PC-3 (cell line): ENCODE measurements at regions not wholly inside any gene's neighbourhood (a gene's known extent, or its start where the extent isn't known, plus 50 kb on each side); places are given as distances from the start of the nearest gene placed in this dataset.

Experiments
- ATAC-seq: fragments of 200-7000 bp; cut with Tn5 transposase; 2 replicates; pipeline ENCODE4 v1.9.1; 2020; ENCODE audit warnings: mild to moderate bottlenecking, moderate library complexity
- BruUV-seq: library from RNA; stranded (reverse); fragments of 400-500 nt; replicated peaks from 2 replicates; lab custom pipeline; 2021; lab: Mats Ljungman, UMichigan
- CTCF ChIA-PET: fragments of 300-600 bp; sonication (Branson Sonifier 250); formaldehyde crosslinking; loops from one replicate; lab custom pipeline; 2022; ENCODE audit warnings: antibody characterized with exemption; lab: Charles Lee
- POLR2A ChIA-PET: fragments of 300-600 bp; sonication (Branson Sonifier 250); formaldehyde crosslinking; loops from one replicate; lab custom pipeline; 2022; ENCODE audit warnings: antibody characterized with exemption; ENCODE audit not compliant: unreplicated experiment; lab: Charles Lee
- DNase-seq: peaks from one replicate; pipeline ENCODE4 v3.0.0-alpha.2; 2015
- H2AFZ ChIP-seq: fragments of 300-600 bp; sonication (generic); 2 replicates; pipeline ENCODE4 v1.6.0; 2016; ENCODE audit warnings: antibody characterized with exemption, low read length
- H3F3A ChIP-seq: fragments of 300-600 bp; sonication (generic); one replicate; pipeline ENCODE4 v1.6.0; 2017; ENCODE audit warnings: antibody characterized with exemption, low read length, control low read depth, mild to moderate bottlenecking; ENCODE audit not compliant: unreplicated experiment
- H3K27ac ChIP-seq: fragments of 300-600 bp; sonication (generic); 2 replicates; pipeline ENCODE4 v1.5.1; 2016; ENCODE audit warnings: mild to moderate bottlenecking, low read length
- H3K27me3 ChIP-seq: fragments of 300-600 bp; sonication (generic); 2 replicates; pipeline ENCODE4 v1.6.1; 2016; ENCODE audit warnings: low read length, mixed read lengths
- H3K36me3 ChIP-seq: fragments of 300-600 bp; sonication (generic); 2 replicates; pipeline ENCODE4 v1.6.1; 2016; ENCODE audit warnings: low read depth, mixed run types, low read length, mixed read lengths
- H3K4me1 ChIP-seq: fragments of 300-600 bp; sonication (generic); 2 replicates; pipeline ENCODE4 v1.5.1; 2016; ENCODE audit warnings: low read length; ENCODE audit not compliant: insufficient read depth
- H3K4me2 ChIP-seq: fragments of 300-600 bp; sonication (generic); 2 replicates; pipeline ENCODE4 v1.6.0; 2016; ENCODE audit warnings: low read length
- H3K4me3 ChIP-seq: fragments of 300-600 bp; sonication (generic); 2 replicates; pipeline ENCODE4 v1.5.1; 2016; ENCODE audit warnings: mild to moderate bottlenecking, low read length, mixed read lengths
- H3K79me2 ChIP-seq: fragments of 300-600 bp; sonication (generic); 2 replicates; pipeline ENCODE4 v1.6.1; 2017; ENCODE audit warnings: low read length, mixed read lengths
- H3K9ac ChIP-seq: fragments of 300-600 bp; sonication (generic); 2 replicates; pipeline ENCODE4 v1.6.0; 2016; ENCODE audit warnings: mild to moderate bottlenecking, low read length
- H3K9me2 ChIP-seq: fragments of 300-600 bp; sonication (generic); replicated peaks from 2 replicates; pipeline ENCODE4 v1.6.1; 2016; ENCODE audit warnings: mixed run types, low read length, mixed read lengths
- H3K9me3 ChIP-seq: fragments of 300-600 bp; sonication (generic); 2 replicates; pipeline ENCODE4 v1.6.1; 2016; ENCODE audit warnings: low read length, mixed read lengths
- H4K20me1 ChIP-seq: fragments of 300-600 bp; sonication (generic); 2 replicates; pipeline ENCODE4 v1.6.1; 2016; ENCODE audit warnings: low read length, mixed read lengths
- CTCF ChIP-seq: fragments of 300-600 bp; sonication (generic); conservative IDR thresholded peaks from 2 replicates; pipeline ENCODE4 v1.5.1; 2017; ENCODE audit warnings: antibody characterized with exemption, low read depth, mild to moderate bottlenecking, low read length
- EZH2 ChIP-seq: fragments of 300-600 bp; sonication (generic); IDR thresholded peaks from one replicate; pipeline ENCODE4 v1.6.1; 2017; ENCODE audit warnings: antibody characterized with exemption, mild to moderate bottlenecking, low read length; ENCODE audit not compliant: unreplicated experiment
- EZH2phosphoT487 ChIP-seq: fragments of 300-600 bp; sonication (generic); IDR thresholded peaks from 2 replicates; pipeline ENCODE4 v1.6.1; 2018; ENCODE audit warnings: mild to moderate bottlenecking, antibody characterized with exemption, low read length, borderline replicate concordance
- intact Hi-C: fragments of 100-400 bp; cut with micrococcal nuclease; formaldehyde crosslinking; loops from 2 replicates; pipeline ENCODE4 v1.9.0; 2023

GRCh38 chr18:56389190-56389589, 249.2 kb downstream of the TXNL1 start:
- Histone ChIP-seq H3K79me2 (no peaks in the 10 kb centered on the region), H3K9ac (no peak overlapping the region), H2AFZ (no peak overlapping the region), H3K4me3 (no peak overlapping the region), H3K4me1 (no peaks in the 10 kb centered on the region), H3K36me3 (no peaks in the 10 kb centered on the region), H3K9me2 (no peaks in the 10 kb centered on the region), H3K9me3 (no peaks in the 10 kb centered on the region), H3K27ac (no peak overlapping the region), H3K4me2 (no peak overlapping the region), H4K20me1 (no peaks in the 10 kb centered on the region), H3F3A (no peaks in the 10 kb centered on the region), H3K27me3 (no peaks in the 10 kb centered on the region)
- ChIA-PET CTCF (no interaction called here), POLR2A (no interaction called here)
- ATAC-seq (no peak), DNase-seq (no peak)
- BruUV-seq: no TSS peak
- intact Hi-C loops: no loop called here
- no peak for TF ChIP-seq CTCF
- no peak for TF ChIP-seq EZH2phosphoT487
- TF ChIP-seq EZH2: no peak

- Histone ChIP-seq H3K27me3 (no peaks in the 10 kb centered on the region), H3F3A (no peaks in the 10 kb centered on the region), H3K9me2 (no peaks in the 10 kb centered on the region), H3K36me3 (no peaks in the 10 kb centered on the region), H3K9me3 (no peaks in the 10 kb centered on the region), H3K4me3 (no peak overlapping the region), H4K20me1 (no peaks in the 10 kb centered on the region), H3K9ac (no peak overlapping the region), H3K4me1 (no peaks in the 10 kb centered on the region), H3K79me2 (no peaks in the 10 kb centered on the region), H2AFZ (no peak overlapping the region), H3K27ac (no peak overlapping the region), H3K4me2 (no peak overlapping the region)
- no peak for ATAC-seq
- ChIA-PET POLR2A (no interaction called here), CTCF (no interaction called here)
- no TSS peak for BruUV-seq
- intact Hi-C loops: no loop called here
- TF ChIP-seq CTCF (no peak), EZH2 (no peak)
- DNase-seq: no peak
These were observed 249.8 kb downstream of the TXNL1 start for GRCh38 chr18:56388571-56388970.

GRCh38 chr18:56386856-56387255, 251.5 kb downstream of the TXNL1 start:
- H3K36me3 ChIP-seq: no peaks in the 10 kb centered on the region
- intact Hi-C loops: no loop called here
- ATAC-seq: no peak

More at GRCh38 chr18:56386856-56387255, 251.5 kb downstream of the TXNL1 start:
- no peaks in the 10 kb centered on the region for H3K9me2 ChIP-seq
- no peak for DNase-seq
- no peaks in the 10 kb centered on the region for H3K4me1 ChIP-seq
- no peaks in the 10 kb centered on the region for H3F3A ChIP-seq
- H3K4me2 ChIP-seq: no peak overlapping the region
- no peak overlapping the region for H3K9ac ChIP-seq
- POLR2A ChIA-PET: no interaction called here
- no peaks in the 10 kb centered on the region for H3K9me3 ChIP-seq
- TF ChIP-seq CTCF: no peak
- TF ChIP-seq EZH2phosphoT487: no peak
- no peak for TF ChIP-seq EZH2
- no peaks in the 10 kb centered on the region for H3K27me3 ChIP-seq
- no peak overlapping the region for H2AFZ ChIP-seq
- BruUV-seq: no TSS peak
- no peaks in the 10 kb centered on the region for H3K79me2 ChIP-seq
- no peaks in the 10 kb centered on the region for H4K20me1 ChIP-seq
- no peak overlapping the region for H3K27ac ChIP-seq
- CTCF ChIA-PET: no interaction called here
- no peak overlapping the region for H3K4me3 ChIP-seq
